Right hindlimb (tissue), 1 donor: ENCODE measurements at regions not wholly inside any gene's neighbourhood (a gene's known extent, or its start where the extent isn't known, plus 50 kb on each side); places are given as distances from the start of the nearest gene placed in this dataset.
"Not testable (repeated sequence)": the region's sequence is repeated elsewhere in the genome, so short reads cannot be mapped to it uniquely, and the experiment has no call there.

Experiments
- DNase-seq: peaks from one replicate; pipeline ENCODE4 v3.0.0-alpha.2; 2018

GRCh38 chr4:149202117-149202516, 613.5 kb downstream of the IQCM start:
- peak; percentile 37 for DNase-seq

DNA sequence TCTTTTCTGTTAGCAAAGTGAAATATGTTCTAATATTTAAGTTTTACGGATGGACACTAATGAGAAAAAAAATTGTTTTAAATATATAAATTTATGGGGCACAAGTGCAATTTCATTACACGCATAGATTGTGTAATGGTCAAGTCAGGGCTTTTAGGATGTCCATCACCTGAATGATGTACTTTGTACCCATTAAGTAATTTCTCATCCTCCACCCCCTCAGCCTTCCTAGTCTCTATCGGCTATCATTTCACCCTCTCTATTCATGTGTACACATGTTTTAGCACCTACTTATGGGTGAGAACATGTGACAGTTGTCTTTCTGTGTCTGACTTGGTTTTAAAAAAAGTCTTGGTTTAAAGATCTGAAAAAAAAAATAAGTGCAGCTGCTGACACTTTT, 616.0 kb downstream of the IQCM start:
- DNase-seq: no peak

- no peak for DNase-seq
Measured at GRCh38 chr4:149194061-149194460, 621.6 kb downstream of the IQCM start.

- no peak for DNase-seq
Measured at GRCh38 chr4:149187726-149188125, 627.9 kb downstream of the IQCM start.

- DNase-seq: no peak
Measured at GRCh38 chr4:149183638-149184037, 632.0 kb downstream of the IQCM start.

- not testable (repeated sequence) for DNase-seq
Measured at GRCh38 chr4:149181459-149181858, 634.2 kb downstream of the IQCM start.

DNA sequence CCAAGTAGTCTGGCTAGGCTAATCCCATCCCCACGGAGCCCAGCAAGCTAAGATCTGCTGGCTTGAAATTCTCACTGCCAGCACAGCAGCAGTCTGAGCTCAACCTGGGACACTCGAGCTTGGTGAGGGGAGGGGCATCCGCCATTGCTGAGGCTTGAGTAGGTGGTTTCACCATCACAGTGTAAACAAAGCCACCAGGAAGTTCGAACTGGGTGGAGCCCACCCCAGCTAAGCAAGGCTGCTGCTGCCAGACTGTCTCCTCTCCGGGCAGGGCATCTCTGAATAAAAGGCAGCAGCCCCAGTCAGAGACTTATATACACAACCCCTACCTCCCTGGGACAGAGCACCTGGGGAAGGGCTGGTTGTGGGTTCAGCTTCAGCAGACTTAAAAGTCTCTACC, 639.6 kb downstream of the IQCM start:
- no peak for DNase-seq

- DNase-seq: no peak
Measured at GRCh38 chr4:149175549-149175948, 640.1 kb downstream of the IQCM start.

DNA sequence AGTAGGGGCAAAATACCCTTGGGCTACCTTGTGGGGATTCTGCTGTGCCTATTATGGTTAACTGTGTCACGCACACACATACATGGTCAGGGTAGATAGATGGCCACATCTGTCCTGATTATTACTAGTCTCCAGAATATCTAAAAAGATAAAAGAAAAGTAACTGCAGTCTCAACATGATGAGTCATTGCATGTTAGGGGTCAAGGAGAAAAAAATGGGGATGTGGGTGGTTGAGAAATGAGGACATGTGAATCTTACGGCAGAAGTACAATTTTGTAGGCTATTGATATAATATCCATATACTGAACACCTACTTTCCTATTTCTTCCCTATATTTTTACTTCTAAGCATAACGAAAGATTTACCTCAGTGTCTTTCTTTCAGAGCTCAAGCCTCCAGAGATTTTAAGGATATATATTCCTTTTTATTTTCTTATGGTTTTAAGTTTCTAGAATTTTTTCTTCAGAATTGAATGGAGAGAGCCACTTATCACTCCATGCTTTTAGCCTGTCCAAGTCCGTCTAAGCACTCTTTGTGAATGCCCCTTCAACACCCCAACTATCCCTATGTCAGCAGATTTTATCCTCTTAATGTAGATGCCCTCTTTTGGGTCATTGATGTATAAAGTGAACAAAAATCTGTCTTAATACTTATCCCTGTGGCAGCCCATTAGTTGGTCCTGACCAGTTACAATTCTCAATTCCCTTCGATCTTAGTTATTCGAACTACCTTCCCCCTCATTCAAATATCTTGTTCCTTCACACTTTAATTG, 642.2 kb downstream of the IQCM start:
- DNase-seq: no peak

GRCh38 chr4:149168645-149169044, 647.0 kb downstream of the IQCM start:
- no peak for DNase-seq

DNA sequence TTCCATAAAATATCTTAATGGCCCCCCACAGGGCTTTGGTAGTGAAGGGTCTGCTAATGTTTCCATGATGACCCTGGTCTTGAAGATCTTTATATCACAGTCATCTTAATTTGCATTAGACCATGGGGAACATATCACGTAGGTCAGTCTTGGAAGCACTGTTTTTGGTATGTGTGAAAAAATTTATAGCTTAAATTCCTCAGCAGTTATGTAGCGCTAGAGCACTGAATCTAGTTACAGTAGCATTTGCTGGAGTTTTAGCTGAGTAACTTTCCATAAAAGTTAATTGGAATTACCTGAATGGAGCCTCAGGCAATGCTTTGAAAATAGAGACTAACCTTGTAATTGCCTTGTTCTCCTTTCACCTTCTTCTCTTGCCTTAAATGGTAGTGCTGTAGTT, 648.8 kb downstream of the IQCM start:
- DNase-seq: no peak

- no peak for DNase-seq
Measured at GRCh38 chr4:149166365-149166764, 649.3 kb downstream of the IQCM start.

DNA sequence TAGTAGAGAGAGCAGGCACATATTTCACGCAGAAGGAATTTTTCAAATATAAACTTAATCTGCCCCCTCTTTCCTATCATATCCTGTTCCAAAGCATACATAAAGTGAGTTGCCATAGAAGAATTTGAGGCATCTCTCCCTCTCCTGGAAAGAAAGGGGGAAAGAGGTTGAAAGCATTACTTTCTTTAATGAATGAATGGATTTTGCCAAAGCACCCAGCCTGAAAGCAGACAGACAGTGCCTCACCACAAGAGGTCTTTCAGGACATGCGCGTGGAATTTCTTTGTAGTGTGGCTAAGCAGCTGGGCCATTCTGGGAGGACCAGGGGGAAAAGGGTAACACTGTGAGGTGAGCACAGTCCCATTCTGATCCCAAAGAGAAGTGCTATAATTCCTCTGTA, 651.4 kb downstream of the IQCM start:
- no peak for DNase-seq

GRCh38 chr4:149161247-149161646, 654.4 kb downstream of the IQCM start:
- no peak for DNase-seq

- DNase-seq: no peak
Measured at GRCh38 chr4:149160370-149160769, 655.3 kb downstream of the IQCM start.

DNA sequence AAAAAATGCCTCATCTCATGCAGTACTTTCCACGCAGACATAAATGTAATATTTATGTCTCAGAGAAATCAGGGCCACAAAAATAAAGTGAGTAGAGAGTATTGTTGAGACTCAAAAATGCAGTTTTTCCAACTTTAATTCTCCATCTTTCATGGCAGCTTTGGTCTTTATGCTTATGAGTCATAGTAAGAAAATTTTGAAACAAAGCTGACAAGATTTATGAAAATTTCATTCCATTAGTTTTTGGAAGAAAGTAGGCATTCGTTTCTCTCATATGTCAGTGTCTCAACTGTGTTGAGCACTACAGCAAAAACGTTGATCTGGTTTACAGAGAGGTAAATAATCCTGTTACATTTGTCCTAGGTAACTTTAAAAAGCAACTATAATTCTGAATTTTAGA, 656.8 kb downstream of the IQCM start:
- DNase-seq: no peak

GRCh38 chr4:149145803-149146202, 669.8 kb downstream of the IQCM start:
- DNase-seq: no peak

- no peak for DNase-seq
Measured at GRCh38 chr4:149144060-149144459, 671.6 kb downstream of the IQCM start.

GRCh38 chr4:149141391-149141790, 674.3 kb downstream of the IQCM start:
- DNase-seq: no peak

- DNase-seq: no peak
Measured at GRCh38 chr4:149140841-149141240, 674.8 kb downstream of the IQCM start.

DNA sequence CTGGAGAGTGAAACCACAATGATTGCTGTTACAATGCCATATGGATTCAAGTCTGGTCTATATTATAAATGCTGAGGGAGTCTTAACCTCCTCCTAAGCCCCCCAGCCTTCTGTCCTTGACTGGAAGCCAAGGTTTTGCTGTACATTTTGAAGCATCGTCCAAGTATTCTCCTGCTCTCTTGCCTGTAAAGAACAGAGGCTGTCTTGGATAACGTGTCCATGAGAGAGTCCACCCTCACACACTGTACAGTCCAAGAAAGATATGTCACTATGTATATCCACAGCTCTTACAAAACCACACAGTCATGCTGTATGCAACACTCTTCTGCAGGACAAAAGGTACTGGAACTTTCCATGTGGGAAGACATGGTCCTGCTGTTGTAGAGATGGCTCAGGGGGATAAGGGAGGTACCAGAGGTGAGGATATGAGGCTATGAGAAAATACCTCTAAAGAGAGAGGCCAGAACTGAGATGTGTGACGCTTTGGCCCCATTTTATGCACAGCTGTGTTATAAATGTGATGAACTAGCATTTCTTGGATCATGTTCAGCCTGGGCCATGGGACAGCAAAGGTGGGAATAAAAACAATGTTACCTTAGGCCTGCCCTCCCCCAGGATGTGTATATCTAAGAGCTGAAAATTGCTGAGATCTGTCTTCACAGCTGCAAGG, 678.6 kb downstream of the IQCM start:
- DNase-seq: peak; percentile 76

- DNase-seq: no peak
Measured at GRCh38 chr4:149135062-149135461, 680.6 kb downstream of the IQCM start.

DNA sequence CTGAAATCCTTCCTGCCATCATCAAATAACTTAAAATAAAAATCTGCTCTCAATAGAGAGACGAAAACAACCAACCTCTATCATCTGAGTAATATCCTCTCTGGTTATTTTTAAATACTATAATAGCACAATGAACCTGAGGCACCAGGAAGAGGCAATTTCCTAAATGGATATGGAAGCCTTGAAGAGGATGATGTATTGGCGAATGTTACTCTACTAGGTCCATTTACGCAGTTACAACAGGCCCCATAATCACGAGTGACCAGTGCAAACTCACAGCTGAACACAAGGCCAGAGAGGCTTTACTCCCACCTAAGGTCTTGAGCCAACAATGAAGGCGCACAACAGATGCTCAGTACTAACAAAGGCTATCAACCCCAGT, 678.8 kb upstream of the NR3C2 start:
- no peak for DNase-seq

- no peak for DNase-seq
Measured at GRCh38 chr4:149120331-149121022, 678.3 kb upstream of the NR3C2 start.
